Peyer's patch (tissue), 4 donors: ENCODE measurements at regions not wholly inside any gene's neighbourhood (a gene's known extent, or its start where the extent isn't known, plus 50 kb on each side); places are given as distances from the start of the nearest gene placed in this dataset.

Experiments
- POLR2A ChIP-seq, 2 donors: fragments of 450-650 bp; IDR thresholded peaks; one replicate each; pipeline ENCODE4 v1.5.1; 2017; ENCODE audit warnings: antibody characterized with exemption in 2 of 2, mild to moderate bottlenecking in 2 of 2, moderate library complexity in 2 of 2
- TF ChIP-seq, protein P1 (sequence below), 6 experiments: fragments of 450-650 bp in 4 of 6; fragments of 200-600 bp in 2 of 6; sonication (generic) in 1 of 6; IDR thresholded peaks; one replicate each; pipeline ENCODE4 v1.5.1; 2017 to 2019; ENCODE audit warnings: antibody characterized with exemption in 6 of 6, mild to moderate bottlenecking in 3 of 6, moderate library complexity in 1 of 6

DNA sequence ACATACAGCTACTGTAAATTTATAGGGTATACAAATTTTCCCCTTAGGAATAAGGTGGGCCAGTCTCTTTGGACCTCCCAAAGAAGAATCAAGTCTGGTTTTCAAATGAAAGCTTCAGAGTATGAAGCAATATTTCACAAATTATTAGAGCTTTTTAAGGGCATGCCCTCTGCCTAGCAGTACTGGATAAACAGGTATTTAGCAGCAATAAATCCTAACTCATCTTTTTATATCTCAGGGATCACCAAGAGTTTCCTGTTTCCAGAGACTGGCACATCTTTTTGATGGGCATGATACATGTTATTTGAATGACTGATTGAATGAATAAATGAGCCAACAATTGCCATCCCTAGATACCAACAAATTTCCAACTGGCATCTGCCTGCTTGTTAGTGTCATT, 190.4 kb downstream of the NRIP1 start:
- TF ChIP-seq, protein P1, sequence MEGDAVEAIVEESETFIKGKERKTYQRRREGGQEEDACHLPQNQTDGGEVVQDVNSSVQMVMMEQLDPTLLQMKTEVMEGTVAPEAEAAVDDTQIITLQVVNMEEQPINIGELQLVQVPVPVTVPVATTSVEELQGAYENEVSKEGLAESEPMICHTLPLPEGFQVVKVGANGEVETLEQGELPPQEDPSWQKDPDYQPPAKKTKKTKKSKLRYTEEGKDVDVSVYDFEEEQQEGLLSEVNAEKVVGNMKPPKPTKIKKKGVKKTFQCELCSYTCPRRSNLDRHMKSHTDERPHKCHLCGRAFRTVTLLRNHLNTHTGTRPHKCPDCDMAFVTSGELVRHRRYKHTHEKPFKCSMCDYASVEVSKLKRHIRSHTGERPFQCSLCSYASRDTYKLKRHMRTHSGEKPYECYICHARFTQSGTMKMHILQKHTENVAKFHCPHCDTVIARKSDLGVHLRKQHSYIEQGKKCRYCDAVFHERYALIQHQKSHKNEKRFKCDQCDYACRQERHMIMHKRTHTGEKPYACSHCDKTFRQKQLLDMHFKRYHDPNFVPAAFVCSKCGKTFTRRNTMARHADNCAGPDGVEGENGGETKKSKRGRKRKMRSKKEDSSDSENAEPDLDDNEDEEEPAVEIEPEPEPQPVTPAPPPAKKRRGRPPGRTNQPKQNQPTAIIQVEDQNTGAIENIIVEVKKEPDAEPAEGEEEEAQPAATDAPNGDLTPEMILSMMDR (IDR thresholded peaks at IDR 0.05), result no peak
- TF ChIP-seq POLR2A (IDR thresholded peaks at IDR 0.05), result no peak
